Body of pancreas (tissue), 4 donors: ENCODE measurements at regions not wholly inside any gene's neighbourhood (a gene's known extent, or its start where the extent isn't known, plus 50 kb on each side); places are given as distances from the start of the nearest gene placed in this dataset.

Experiments
- CTCF ChIP-seq, 7 experiments: fragments of 450-650 bp in 4 of 7; fragments of 200-600 bp in 3 of 7; sonication (generic) in 3 of 7; IDR thresholded peaks; one replicate each; pipeline ENCODE4 v1.5.1; 2016 to 2019; ENCODE audit warnings: antibody characterized with exemption in 7 of 7
- POLR2A ChIP-seq, 3 donors: fragments of 450-650 bp; IDR thresholded peaks; one replicate each; pipeline ENCODE4 v1.6.1; 2016; ENCODE audit warnings: antibody characterized with exemption in 3 of 3, mild to moderate bottlenecking in 2 of 3

GRCh38 chr18:57854726-57855125 lies 51.6 kb upstream of the ATP8B1 start:
- TF ChIP-seq CTCF (IDR thresholded peaks at IDR 0.05) (no peak), POLR2A (IDR thresholded peaks at IDR 0.05) (no peak)
